Liver (tissue), 8 donors: ENCODE measurements at regions not wholly inside any gene's neighbourhood (a gene's known extent, or its start where the extent isn't known, plus 50 kb on each side); places are given as distances from the start of the nearest gene placed in this dataset.
A peak's percentile ranks its signal among the peaks of the same experiment; 100 is the strongest.

ENCODE experiments used
- DNase-seq: peaks from one replicate; pipeline ENCODE4 v3.0.0-alpha.2; 2017; ENCODE audit warnings: low spot score
- H3K27ac ChIP-seq, 2 donors: one replicate each; pipeline ENCODE4 v1.7.0; 2013; ENCODE audit warnings: inconsistent platforms in 2 of 2, low read length in 2 of 2, control low read depth in 1 of 2, low read depth in 1 of 2, mild to moderate bottlenecking in 1 of 2
- H3K27me3 ChIP-seq, 4 donors: one replicate each; pipeline versions ENCODE4 v1.6.1 to v1.7.0; 2013; ENCODE audit warnings: low read length in 3 of 4, inconsistent platforms in 1 of 4, mild to moderate bottlenecking in 1 of 4, moderate library complexity in 1 of 4; ENCODE audit not compliant: control insufficient read depth in 4 of 4, insufficient read depth in 4 of 4
- H3K36me3 ChIP-seq, 4 donors: one replicate each; pipeline versions ENCODE4 v1.6.1 to v1.7.0; 2013; ENCODE audit warnings: low read length in 3 of 4, mild to moderate bottlenecking in 3 of 4, low read depth in 1 of 4, moderate library complexity in 1 of 4; ENCODE audit not compliant: control insufficient read depth in 4 of 4, insufficient read depth in 3 of 4
- H3K4me1 ChIP-seq, 4 donors: one replicate each; pipeline versions ENCODE4 v1.6.1 to v1.7.0; 2013; ENCODE audit warnings: low read length in 3 of 4, mild to moderate bottlenecking in 3 of 4, moderate library complexity in 1 of 4; ENCODE audit not compliant: control insufficient read depth in 4 of 4, insufficient read depth in 4 of 4
- H3K4me3 ChIP-seq, 3 donors: one replicate each; pipeline versions ENCODE4 v1.6.1 to v1.7.0; 2013; ENCODE audit warnings: low read length in 3 of 3, control low read depth in 1 of 3, low read depth in 1 of 3, mild to moderate bottlenecking in 1 of 3
- H3K9ac ChIP-seq, 2 donors: one replicate each; pipeline ENCODE4 v1.7.0; 2013; ENCODE audit warnings: low read length in 2 of 2, mild to moderate bottlenecking in 2 of 2, moderate library complexity in 2 of 2, control low read depth in 1 of 2, low read depth in 1 of 2
- H3K9me3 ChIP-seq, 4 donors: one replicate each; pipeline versions ENCODE4 v1.6.1 to v1.7.0; 2013; ENCODE audit warnings: low read length in 3 of 4; ENCODE audit not compliant: control insufficient read depth in 4 of 4
- EGR1 ChIP-seq, 2 donors: IDR thresholded peaks; 2 replicates each; pipeline ENCODE4 v1.6.1; 2016 to 2018; ENCODE audit warnings: antibody characterized with exemption in 2 of 2, low read depth in 2 of 2
- FOXA1 ChIP-seq: IDR thresholded peaks from 2 replicates; pipeline ENCODE4 v1.6.1; 2016; ENCODE audit warnings: antibody characterized with exemption
- FOXA2 ChIP-seq: IDR thresholded peaks from 2 replicates; pipeline ENCODE4 v1.6.1; 2016; ENCODE audit warnings: antibody characterized with exemption
- HNF4A ChIP-seq, 2 donors: conservative IDR thresholded peaks; 2 replicates each; pipeline ENCODE4 v1.6.1; 2016; ENCODE audit warnings: antibody characterized with exemption in 2 of 2, mild to moderate bottlenecking in 2 of 2
- HNF4G ChIP-seq: IDR thresholded peaks from 2 replicates; pipeline ENCODE4 v1.6.1; 2016; ENCODE audit warnings: antibody characterized with exemption
- JUND ChIP-seq, 2 donors: IDR thresholded peaks; 2 replicates each; pipeline ENCODE4 v1.6.1; 2016; ENCODE audit warnings: antibody characterized with exemption in 2 of 2
- NR2F2 ChIP-seq: IDR thresholded peaks from 2 replicates; pipeline ENCODE4 v1.6.1; 2016; ENCODE audit warnings: antibody characterized with exemption
- RAD21 ChIP-seq, 2 donors: IDR thresholded peaks; 2 replicates each; pipeline ENCODE4 v1.6.1; 2016; ENCODE audit warnings: antibody characterized with exemption in 2 of 2, mild to moderate bottlenecking in 2 of 2
- RXRA ChIP-seq, 2 donors: IDR thresholded peaks; 2 replicates each; pipeline ENCODE4 v1.6.1; 2017 to 2018; ENCODE audit warnings: antibody characterized with exemption in 2 of 2, mild to moderate bottlenecking in 1 of 2
- SP1 ChIP-seq: IDR thresholded peaks from 2 replicates; pipeline ENCODE4 v1.6.1; 2018; ENCODE audit warnings: antibody characterized with exemption, mild to moderate bottlenecking
- TAF1 ChIP-seq: conservative IDR thresholded peaks from 2 replicates; pipeline ENCODE4 v1.6.1; 2016; ENCODE audit warnings: antibody characterized with exemption, mild to moderate bottlenecking
- YY1 ChIP-seq: IDR thresholded peaks from 2 replicates; pipeline ENCODE4 v1.6.1; 2016; ENCODE audit warnings: antibody characterized with exemption, mild to moderate bottlenecking
- WGBS: extraction: QIAGEN DNeasy Blood & Tissue Kit; methylation state at CpG from one replicate; pipeline ENCODE4 v1.1.7; 2013; 5-methylcytosine and 5-hydroxymethylcytosine counted together
- TF ChIP-seq, protein P1 (sequence below): IDR thresholded peaks from 2 replicates; pipeline ENCODE4 v1.6.1; 2016; ENCODE audit warnings: antibody characterized with exemption
- TF ChIP-seq, protein P2 (sequence below): IDR thresholded peaks from 2 replicates; pipeline ENCODE4 v1.6.1; 2016; ENCODE audit warnings: antibody characterized with exemption
- TF ChIP-seq, protein P3 (sequence below): fragments of 150-350 bp; IDR thresholded peaks from 2 replicates; pipeline ENCODE4 v1.5.1; 2017; ENCODE audit warnings: improper control_type of control experiment, low read depth, low read length; ENCODE audit not compliant: missing input control
- TF ChIP-seq, protein P4 (sequence below): IDR thresholded peaks from 2 replicates; pipeline ENCODE4 v1.6.1; 2016; ENCODE audit warnings: antibody characterized with exemption
- donor health status: healthy.
- donor health status: healthy.
- donor health status: healthy.
- donor health status: healthy.
- donor health status: healthy.

DNA sequence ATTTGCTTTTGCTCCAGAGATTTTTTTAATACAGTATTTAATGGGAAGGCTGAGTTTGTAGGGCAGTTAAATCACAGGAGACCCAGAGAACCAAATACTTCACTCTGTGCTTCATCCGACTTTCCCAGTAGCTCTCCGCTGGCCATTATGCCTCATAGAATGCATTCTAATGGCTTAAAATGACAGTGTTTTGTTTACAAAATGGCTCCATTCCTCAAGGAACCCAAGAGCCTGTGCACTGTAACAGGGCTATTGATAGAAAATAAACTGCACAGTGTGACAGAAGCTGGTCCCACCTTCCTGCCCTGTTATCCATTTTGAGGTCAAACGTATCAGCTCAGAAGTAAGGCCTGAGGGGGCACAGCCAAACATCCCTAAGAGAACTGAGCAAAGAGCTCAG is 136.5 kb downstream of the RAP2A start (continued):
- TF ChIP-seq, protein P1, sequence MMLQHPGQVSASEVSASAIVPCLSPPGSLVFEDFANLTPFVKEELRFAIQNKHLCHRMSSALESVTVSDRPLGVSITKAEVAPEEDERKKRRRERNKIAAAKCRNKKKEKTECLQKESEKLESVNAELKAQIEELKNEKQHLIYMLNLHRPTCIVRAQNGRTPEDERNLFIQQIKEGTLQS, result no peak
- TF ChIP-seq NR2F2, result no peak
- TF ChIP-seq YY1, result no peak
- TF ChIP-seq TAF1, result no peak
- no peak for TF ChIP-seq HNF4G
- no peak for TF ChIP-seq RXRA (IDR thresholded peaks at IDR 0.05)
- TF ChIP-seq, protein P2, sequence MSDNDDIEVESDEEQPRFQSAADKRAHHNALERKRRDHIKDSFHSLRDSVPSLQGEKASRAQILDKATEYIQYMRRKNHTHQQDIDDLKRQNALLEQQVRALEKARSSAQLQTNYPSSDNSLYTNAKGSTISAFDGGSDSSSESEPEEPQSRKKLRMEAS, result no peak
- no peak for TF ChIP-seq RAD21 (IDR thresholded peaks at IDR 0.05)

DNA sequence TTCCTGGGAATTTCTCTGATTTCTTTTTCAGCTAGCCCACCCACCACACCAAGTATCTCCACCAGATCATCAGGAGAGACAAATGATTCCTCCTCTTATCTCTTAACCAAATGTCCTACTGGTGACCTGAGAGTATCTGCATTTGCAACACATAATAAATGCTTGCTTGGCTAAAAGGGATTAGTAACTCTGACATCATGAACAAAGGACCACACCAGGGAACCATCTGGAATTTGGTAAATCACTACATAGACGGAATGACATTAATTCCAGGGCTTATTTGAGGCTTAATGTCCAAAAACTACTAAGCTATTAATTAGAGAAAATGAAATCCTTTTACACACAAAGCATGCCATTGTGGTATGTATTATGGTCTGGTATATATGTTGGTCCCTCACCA is 139.0 kb downstream of the RAP2A start:
- H3K27me3 ChIP-seq, result no peaks in the 10 kb centered on the region
- peaks cover 0 to 4% (median 0%) of the 10 kb centered on the region in 4 donors for H3K4me1 ChIP-seq
- 89% methylated on average over 1 of the region's 1 CpG for WGBS
- TF ChIP-seq TAF1 (no peak), EGR1 (IDR thresholded peaks at IDR 0.05; ENCODE audit: low read depth in 2 of 2) (no peak), RXRA (IDR thresholded peaks at IDR 0.05) (no peak), FOXA1 (no peak), FOXA2 (no peak)
- TF ChIP-seq, protein P1, result no peak
- TF ChIP-seq, protein P2, result no peak
- H3K36me3 ChIP-seq, result no peaks in the 10 kb centered on the region
- no peak overlapping the region for H3K27ac ChIP-seq
- H3K9ac ChIP-seq, result no peak overlapping the region
- no peaks in the 10 kb centered on the region for H3K9me3 ChIP-seq
- DNase-seq, result no peak
- no peak overlapping the region for H3K4me3 ChIP-seq

DNA sequence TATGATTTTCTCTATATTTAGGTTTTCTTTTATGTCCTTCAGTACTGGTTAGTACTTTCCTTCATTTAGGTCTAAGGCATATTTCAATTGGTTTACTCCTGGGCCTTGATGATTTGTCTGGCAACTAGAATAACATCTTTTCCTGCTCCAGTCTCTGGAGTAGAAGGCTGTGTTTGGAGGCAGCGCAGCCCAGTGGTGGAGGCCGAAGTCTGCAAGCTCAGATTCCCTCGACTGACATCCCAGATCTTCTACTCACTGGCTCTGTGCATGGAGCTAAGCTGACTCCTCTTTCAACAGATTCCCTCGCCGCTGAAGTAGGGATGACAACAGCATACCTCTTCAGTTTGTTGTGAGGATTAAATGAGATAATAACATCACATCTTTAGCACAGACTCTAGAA is 141.0 kb downstream of the RAP2A start:
- whole genome bisulfite sequencing, result 70% methylated on average over 5 of the region's 5 CpGs
- Histone ChIP-seq H3K4me3 (no peak overlapping the region), H3K36me3 (no peaks in the 10 kb centered on the region), H3K27me3 (no peaks in the 10 kb centered on the region), H3K9ac (no peak overlapping the region), H3K4me1 (no peaks in the 10 kb centered on the region), H3K9me3 (no peaks in the 10 kb centered on the region), H3K27ac (no peak overlapping the region)
- TF ChIP-seq RAD21 (IDR thresholded peaks at IDR 0.05), result peak; percentile 44 to 58
- no peak for TF ChIP-seq SP1
- TF ChIP-seq, protein P3, sequence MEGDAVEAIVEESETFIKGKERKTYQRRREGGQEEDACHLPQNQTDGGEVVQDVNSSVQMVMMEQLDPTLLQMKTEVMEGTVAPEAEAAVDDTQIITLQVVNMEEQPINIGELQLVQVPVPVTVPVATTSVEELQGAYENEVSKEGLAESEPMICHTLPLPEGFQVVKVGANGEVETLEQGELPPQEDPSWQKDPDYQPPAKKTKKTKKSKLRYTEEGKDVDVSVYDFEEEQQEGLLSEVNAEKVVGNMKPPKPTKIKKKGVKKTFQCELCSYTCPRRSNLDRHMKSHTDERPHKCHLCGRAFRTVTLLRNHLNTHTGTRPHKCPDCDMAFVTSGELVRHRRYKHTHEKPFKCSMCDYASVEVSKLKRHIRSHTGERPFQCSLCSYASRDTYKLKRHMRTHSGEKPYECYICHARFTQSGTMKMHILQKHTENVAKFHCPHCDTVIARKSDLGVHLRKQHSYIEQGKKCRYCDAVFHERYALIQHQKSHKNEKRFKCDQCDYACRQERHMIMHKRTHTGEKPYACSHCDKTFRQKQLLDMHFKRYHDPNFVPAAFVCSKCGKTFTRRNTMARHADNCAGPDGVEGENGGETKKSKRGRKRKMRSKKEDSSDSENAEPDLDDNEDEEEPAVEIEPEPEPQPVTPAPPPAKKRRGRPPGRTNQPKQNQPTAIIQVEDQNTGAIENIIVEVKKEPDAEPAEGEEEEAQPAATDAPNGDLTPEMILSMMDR, result peak; percentile 4
- no peak for TF ChIP-seq FOXA1
- TF ChIP-seq HNF4G, result no peak
- no peak for TF ChIP-seq HNF4A (conservative IDR thresholded peaks at IDR 0.05)
- TF ChIP-seq, protein P2, result no peak
- TF ChIP-seq, protein P1, result no peak
- TF ChIP-seq, protein P4, sequence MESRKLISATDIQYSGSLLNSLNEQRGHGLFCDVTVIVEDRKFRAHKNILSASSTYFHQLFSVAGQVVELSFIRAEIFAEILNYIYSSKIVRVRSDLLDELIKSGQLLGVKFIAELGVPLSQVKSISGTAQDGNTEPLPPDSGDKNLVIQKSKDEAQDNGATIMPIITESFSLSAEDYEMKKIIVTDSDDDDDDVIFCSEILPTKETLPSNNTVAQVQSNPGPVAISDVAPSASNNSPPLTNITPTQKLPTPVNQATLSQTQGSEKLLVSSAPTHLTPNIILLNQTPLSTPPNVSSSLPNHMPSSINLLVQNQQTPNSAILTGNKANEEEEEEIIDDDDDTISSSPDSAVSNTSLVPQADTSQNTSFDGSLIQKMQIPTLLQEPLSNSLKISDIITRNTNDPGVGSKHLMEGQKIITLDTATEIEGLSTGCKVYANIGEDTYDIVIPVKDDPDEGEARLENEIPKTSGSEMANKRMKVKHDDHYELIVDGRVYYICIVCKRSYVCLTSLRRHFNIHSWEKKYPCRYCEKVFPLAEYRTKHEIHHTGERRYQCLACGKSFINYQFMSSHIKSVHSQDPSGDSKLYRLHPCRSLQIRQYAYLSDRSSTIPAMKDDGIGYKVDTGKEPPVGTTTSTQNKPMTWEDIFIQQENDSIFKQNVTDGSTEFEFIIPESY, result no peak
- no peak for TF ChIP-seq JUND (IDR thresholded peaks at IDR 0.05)
- DNase-seq, result no peak
